CD14-positive monocyte (primary cell): ENCODE measurements at regions not wholly inside any gene's neighbourhood (a gene's known extent, or its start where the extent isn't known, plus 50 kb on each side); places are given as distances from the start of the nearest gene placed in this dataset.

Experiments
- DNase-seq, 3 donors: peaks; one replicate each; pipeline ENCODE4 v3.0.0-alpha.2; 2011 to 2022
- H2AFZ ChIP-seq: 2 replicates; pipeline ENCODE4 v1.6.0; 2012; ENCODE audit warnings: mild to moderate bottlenecking, low read depth, low read length, inconsistent platforms; ENCODE audit not compliant: insufficient read depth, poor library complexity, severe bottlenecking
- H3K27ac ChIP-seq, 2 donors: 1 replicate in 1 of 2; 2 replicates in 1 of 2; pipeline ENCODE4 v1.5.1; 2012 to 2013; ENCODE audit warnings: low read length in 2 of 2, control low read depth in 1 of 2, inconsistent platforms in 1 of 2, low read depth in 1 of 2, mild to moderate bottlenecking in 1 of 2
- H3K27me3 ChIP-seq, 2 donors: one replicate each; pipeline versions ENCODE4 v1.6.0 to v1.6.1; 2011 to 2013; ENCODE audit warnings: low read length in 2 of 2; ENCODE audit not compliant: control insufficient read depth in 2 of 2, insufficient read depth in 2 of 2
- H3K36me3 ChIP-seq, 2 donors: replicated peaks in 1 of 2; 1 replicate in 1 of 2; 2 replicates in 1 of 2; pipeline versions ENCODE4 v1.5.1 to v1.6.1; 2012 to 2013; ENCODE audit warnings: low read length in 2 of 2, control low read depth in 1 of 2, inconsistent platforms in 1 of 2, mild to moderate bottlenecking in 1 of 2; ENCODE audit not compliant: insufficient read depth in 2 of 2, control insufficient read depth in 1 of 2
- H3K4me1 ChIP-seq, 2 donors: 1 replicate in 1 of 2; 2 replicates in 1 of 2; pipeline versions ENCODE4 v1.5.1 to v1.6.1; 2012 to 2013; ENCODE audit warnings: low read length in 2 of 2, control low read depth in 1 of 2, inconsistent platforms in 1 of 2, mild to moderate bottlenecking in 1 of 2, moderate library complexity in 1 of 2; ENCODE audit not compliant: insufficient read depth in 2 of 2, control insufficient read depth in 1 of 2
- H3K4me2 ChIP-seq: replicated peaks from 2 replicates; pipeline ENCODE3; 2012; ENCODE audit warnings: low read length, moderate library complexity, mild to moderate bottlenecking; ENCODE audit not compliant: poor library complexity, severe bottlenecking; ENCODE audit errors: extremely low read depth
- H3K4me3 ChIP-seq, 3 experiments: fragments of 200-600 bp in 1 of 3; sonication (generic) in 1 of 3; replicated peaks in 1 of 3; 1 replicate in 2 of 3; 2 replicates in 1 of 3; pipeline ENCODE4 v1.5.1; 2011 to 2013; ENCODE audit warnings: low read length in 3 of 3, mild to moderate bottlenecking in 3 of 3, control low read depth in 2 of 3, low read depth in 2 of 3, inconsistent platforms in 1 of 3, moderate library complexity in 1 of 3
- H3K79me2 ChIP-seq: 2 replicates; pipeline ENCODE4 v1.6.0; 2012; ENCODE audit warnings: mild to moderate bottlenecking, control low read depth, inconsistent platforms, low read length, moderate library complexity; ENCODE audit not compliant: insufficient read depth
- H3K9ac ChIP-seq: 2 replicates; pipeline ENCODE4 v1.6.0; 2017; ENCODE audit warnings: low read length, mild to moderate bottlenecking; ENCODE audit not compliant: insufficient read depth, poor library complexity, severe bottlenecking
- H3K9me3 ChIP-seq, 2 donors: replicated peaks in 1 of 2; 1 replicate in 1 of 2; 2 replicates in 1 of 2; pipeline versions ENCODE4 v1.5.1 to v1.6.1; 2012 to 2013; ENCODE audit warnings: low read length in 2 of 2, control low read depth in 1 of 2; ENCODE audit not compliant: control insufficient read depth in 1 of 2, insufficient read depth in 1 of 2
- H4K20me1 ChIP-seq: 2 replicates; pipeline ENCODE4 v1.6.0; 2012; ENCODE audit warnings: mild to moderate bottlenecking, low read length, control low read depth, moderate library complexity; ENCODE audit not compliant: insufficient read depth
- H3K27ac Mint-ChIP-seq, 7 donors: one replicate each; pipeline ENCODE4 v1.8.0; 2020; ENCODE audit warnings: mild to moderate bottlenecking in 7 of 7, mixed read lengths in 7 of 7, moderate library complexity in 6 of 7, inconsistent platforms in 2 of 7
- H3K27me3 Mint-ChIP-seq, 3 donors: one replicate each; pipeline ENCODE4 v1.8.0; 2021 to 2022; ENCODE audit warnings: low read depth in 3 of 3, mild to moderate bottlenecking in 3 of 3, mixed read lengths in 3 of 3, moderate library complexity in 3 of 3, inconsistent platforms in 1 of 3
- H3K36me3 Mint-ChIP-seq, 2 donors: one replicate each; pipeline ENCODE4 v1.8.0; 2020; ENCODE audit warnings: mixed read lengths in 2 of 2, inconsistent platforms in 1 of 2, mild to moderate bottlenecking in 1 of 2
- H3K4me1 Mint-ChIP-seq: one replicate; pipeline ENCODE4 v1.8.0; 2020; ENCODE audit warnings: mild to moderate bottlenecking, mixed read lengths
- H3K4me3 Mint-ChIP-seq, 2 donors: one replicate each; pipeline ENCODE4 v1.8.0; 2020; ENCODE audit warnings: mild to moderate bottlenecking in 2 of 2, mixed read lengths in 2 of 2, moderate library complexity in 1 of 2
- H3K9me3 Mint-ChIP-seq, 7 donors: one replicate each; pipeline ENCODE4 v1.8.0; 2020 to 2022; ENCODE audit warnings: mixed read lengths in 7 of 7, mild to moderate bottlenecking in 6 of 7, moderate library complexity in 6 of 7, inconsistent platforms in 2 of 7
- CTCF ChIP-seq: fragments of 200-600 bp; IDR thresholded peaks from one replicate; pipeline ENCODE4 v1.8.0; 2022; ENCODE audit warnings: antibody characterized with exemption, mild to moderate bottlenecking
- WGBS: methylation state at CpG from one replicate; pipeline ENCODE4 v1.1.5; 2013; ENCODE audit warnings: missing lambda C conversion rate; ENCODE audit not compliant: insufficient coverage; 5-methylcytosine and 5-hydroxymethylcytosine counted together
- intact Hi-C, 2 donors: fragments of 100-400 bp; cut with micrococcal nuclease; formaldehyde crosslinking; loops; one replicate each; pipeline versions ENCODE4 v1.15.0 to v1.15.1; 2023

- Mint-ChIP-seq H3K27ac (no peak overlapping the region), H3K4me1 (no peaks in the 10 kb centered on the region), H3K36me3 (no peaks in the 10 kb centered on the region), H3K4me3 (no peak overlapping the region), H3K27me3 (no peaks in the 10 kb centered on the region), H3K9me3 (peaks cover 0 to 9% (median 2%) of the 10 kb centered on the region in 7 donors)
- intact Hi-C loops = no loop called here
- no peak for DNase-seq
- H3K79me2 ChIP-seq = no peaks in the 10 kb centered on the region
- no peak overlapping the region for H2AFZ ChIP-seq
- H3K4me1 ChIP-seq = no peaks in the 10 kb centered on the region
- H3K4me2 ChIP-seq = no peak overlapping the region
- H3K36me3 ChIP-seq = no peaks in the 10 kb centered on the region
- H4K20me1 ChIP-seq = no peaks in the 10 kb centered on the region
- no peak overlapping the region for H3K9ac ChIP-seq
- no peak overlapping the region for H3K27ac ChIP-seq
- H3K27me3 ChIP-seq = no peaks in the 10 kb centered on the region
- TF ChIP-seq CTCF = no peak
- no peak overlapping the region for H3K4me3 ChIP-seq
- H3K9me3 ChIP-seq = no peaks in the 10 kb centered on the region
Observed at GRCh38 chr2:150099805-150100204, 387.7 kb downstream of the RND3 start.

GRCh38 chr2:150097901-150098531 lies 389.5 kb downstream of the RND3 start:
- no peak overlapping the region for H3K27ac Mint-ChIP-seq
- Histone ChIP-seq H3K27ac (no peak overlapping the region), H2AFZ (no peak overlapping the region)

More at GRCh38 chr2:150097901-150098531, 389.5 kb downstream of the RND3 start:
- TF ChIP-seq CTCF = no peak
- no peaks in the 10 kb centered on the region for H3K36me3 ChIP-seq
- H3K4me1 Mint-ChIP-seq = no peaks in the 10 kb centered on the region
- H3K79me2 ChIP-seq = no peaks in the 10 kb centered on the region
- intact Hi-C loops = no loop called here
- DNase-seq = no peak
- H3K9ac ChIP-seq = no peak overlapping the region
- WGBS = no CpG with 5 or more reads among the region's 1 CpG
- no peaks in the 10 kb centered on the region for H3K27me3 Mint-ChIP-seq
- no peak overlapping the region for H3K4me3 Mint-ChIP-seq
- H3K9me3 Mint-ChIP-seq = peaks cover 0 to 14% (median 2%) of the 10 kb centered on the region in 7 donors
- no peak overlapping the region for H3K4me3 ChIP-seq
- no peaks in the 10 kb centered on the region for H3K4me1 ChIP-seq
- no peak overlapping the region for H3K4me2 ChIP-seq
- no peaks in the 10 kb centered on the region for H3K27me3 ChIP-seq
- H4K20me1 ChIP-seq = no peaks in the 10 kb centered on the region
- H3K9me3 ChIP-seq = peaks cover 0 to 6% of the 10 kb centered on the region in 2 donors
- H3K36me3 Mint-ChIP-seq = no peaks in the 10 kb centered on the region
